Inflammatory macrophage treated with lipopolysaccharide for 4 hours (primary cell): ENCODE measurements at regions not wholly inside any gene's neighbourhood (a gene's known extent, or its start where the extent isn't known, plus 50 kb on each side); places are given as distances from the start of the nearest gene placed in this dataset.

Experiments
- DNase-seq: peaks from one replicate; pipeline ENCODE4 v3.0.0-alpha.2; 2020

GRCh38 chr14:95409477-95410272 is 90.0 kb upstream of the CLMN start:
- no peak for DNase-seq

- DNase-seq, result no peak
Observed at GRCh38 chr14:95408731-95409476, 89.2 kb upstream of the CLMN start.

GRCh38 chr14:95407354-95407753 is 87.6 kb upstream of the CLMN start:
- no peak for DNase-seq

- no peak for DNase-seq
Observed at GRCh38 chr14:95406756-95407277, 87.1 kb upstream of the CLMN start.

GRCh38 chr14:95404583-95404982 is 84.9 kb upstream of the CLMN start:
- no peak for DNase-seq

GRCh38 chr14:95402578-95402977 is 82.9 kb upstream of the CLMN start:
- no peak for DNase-seq

GRCh38 chr14:95402176-95402575 is 82.5 kb upstream of the CLMN start:
- DNase-seq, result no peak

GRCh38 chr14:95398630-95399547 is 79.2 kb upstream of the CLMN start:
- no peak for DNase-seq

- no peak for DNase-seq
Observed at GRCh38 chr14:95397325-95397724, 77.6 kb upstream of the CLMN start.

- DNase-seq, result no peak
Observed at GRCh38 chr14:95396221-95396620, 76.5 kb upstream of the CLMN start.

- DNase-seq, result peak; percentile 9
Observed at GRCh38 chr14:95395098-95395737, 75.5 kb upstream of the CLMN start.

GRCh38 chr14:95394297-95395097 is 74.8 kb upstream of the CLMN start:
- no peak for DNase-seq

- DNase-seq, result no peak
Observed at GRCh38 chr14:95392841-95393240, 73.1 kb upstream of the CLMN start.

GRCh38 chr14:95391331-95391730 is 71.6 kb upstream of the CLMN start:
- DNase-seq, result no peak

GRCh38 chr14:95389471-95390011 is 69.8 kb upstream of the CLMN start:
- no peak for DNase-seq

- peak; percentile 20 for DNase-seq
Observed at GRCh38 chr14:95388699-95389098, 69.0 kb upstream of the CLMN start.

GRCh38 chr14:95387826-95388445 is 68.2 kb upstream of the CLMN start:
- DNase-seq, result no peak

- DNase-seq, result peak; percentile 71
Observed at GRCh38 chr14:95386536-95387095, 66.9 kb upstream of the CLMN start.

GRCh38 chr14:95385701-95386100 is 66.0 kb upstream of the CLMN start:
- no peak for DNase-seq

- DNase-seq, result no peak
Observed at GRCh38 chr14:95382747-95383146, 63.0 kb upstream of the CLMN start.
